ENCODE measurements at regions not wholly inside any gene's neighbourhood (a gene's known extent, or its start where the extent isn't known, plus 50 kb on each side); places are given as distances from the start of the nearest gene placed in this dataset.

- Histone ChIP-seq H3K27me3 (ENCODE audit: control insufficient read depth, extremely low read depth, insufficient read depth, low read length) (peaks cover 2% of the 10 kb centered on the region), H2AFZ (ENCODE audit: control insufficient read depth, low read length) (no peak overlapping the region), H3K9me3 (ENCODE audit: control insufficient read depth, low read depth, low read length) (no peaks in the 10 kb centered on the region), H3K79me2 (ENCODE audit: control insufficient read depth, insufficient read depth, low read length) (no peaks in the 10 kb centered on the region), H3K4me1 (ENCODE audit: control insufficient read depth, extremely low read depth, insufficient read depth, low read length) (no peaks in the 10 kb centered on the region), H3K27ac (ENCODE audit: control insufficient read depth, insufficient read depth, low read length) (no peak overlapping the region), H4K20me1 (ENCODE audit: control insufficient read depth, extremely low read depth, insufficient read depth, low read length) (no peaks in the 10 kb centered on the region), H3K4me3 (ENCODE audit: control insufficient read depth in 2 of 3, extremely low read depth in 1 of 3, insufficient read depth in 2 of 3, low read depth in 1 of 3, low read length in 3 of 3) (no peak overlapping the region), H3K4me2 (ENCODE audit: control insufficient read depth, extremely low read depth, insufficient read depth, low read depth, low read length) (no peak overlapping the region), H3K36me3 (ENCODE audit: control insufficient read depth in 2 of 2, extremely low read depth in 1 of 2, insufficient read depth in 2 of 2, low read length in 2 of 2) (no peaks in the 10 kb centered on the region), H3K9me1 (ENCODE audit: control insufficient read depth, extremely low read depth, insufficient read depth, low read length) (no peaks in the 10 kb centered on the region), H3K9ac (ENCODE audit: control insufficient read depth, extremely low read depth, insufficient read depth, low read length) (no peak overlapping the region)
- dilution Hi-C loops (cut with MboI; ENCODE audit: extremely low pct_ligation_motif_present, low sequenced_read_pairs) = no loop called here
- TF ChIP-seq EZH2 (IDR thresholded peaks at IDR 0.05; ENCODE audit: low read length) (no peak), CTCF (optimal IDR thresholded peaks at IDR 0.05 in 1 of 3, IDR thresholded peaks at IDR 0.05 in 1 of 3, conservative IDR thresholded peaks at IDR 0.05 in 1 of 3; ENCODE audit: extremely low read depth in 1 of 3, insufficient read depth in 2 of 3, low read length in 3 of 3) (no peak)
- no peak for FAIRE-seq
- DNase-seq (ENCODE audit: low read depth, low spot score) = no peak
Measured at GRCh38 chr13:31436478-31436877, 236.7 kb downstream of the B3GLCT start.

- no peaks in the 10 kb centered on the region for H3K4me1 ChIP-seq (ENCODE audit: control insufficient read depth, extremely low read depth, insufficient read depth, low read length)
- H4K20me1 ChIP-seq (ENCODE audit: control insufficient read depth, extremely low read depth, insufficient read depth, low read length) = no peaks in the 10 kb centered on the region
- H3K4me2 ChIP-seq (ENCODE audit: control insufficient read depth, extremely low read depth, insufficient read depth, low read depth, low read length) = no peak overlapping the region
- H3K4me3 ChIP-seq (ENCODE audit: control insufficient read depth in 2 of 3, extremely low read depth in 1 of 3, insufficient read depth in 2 of 3, low read depth in 1 of 3, low read length in 3 of 3) = no peak overlapping the region
- no peak overlapping the region for H3K9ac ChIP-seq (ENCODE audit: control insufficient read depth, extremely low read depth, insufficient read depth, low read length)
- H3K9me3 ChIP-seq (ENCODE audit: control insufficient read depth, low read depth, low read length) = no peaks in the 10 kb centered on the region
- DNase-seq (ENCODE audit: low read depth, low spot score) (no peak), FAIRE-seq (no peak)
- no peak overlapping the region for H3K27ac ChIP-seq (ENCODE audit: control insufficient read depth, insufficient read depth, low read length)
- H3K9me1 ChIP-seq (ENCODE audit: control insufficient read depth, extremely low read depth, insufficient read depth, low read length) = no peaks in the 10 kb centered on the region
- dilution Hi-C loops (cut with MboI; ENCODE audit: extremely low pct_ligation_motif_present, low sequenced_read_pairs) = no loop called here
- TF ChIP-seq CTCF (optimal IDR thresholded peaks at IDR 0.05 in 1 of 3, IDR thresholded peaks at IDR 0.05 in 1 of 3, conservative IDR thresholded peaks at IDR 0.05 in 1 of 3; ENCODE audit: extremely low read depth in 1 of 3, insufficient read depth in 2 of 3, low read length in 3 of 3) (no peak), EZH2 (IDR thresholded peaks at IDR 0.05; ENCODE audit: low read length) (no peak)
- peaks cover 2% of the 10 kb centered on the region for H3K27me3 ChIP-seq (ENCODE audit: control insufficient read depth, extremely low read depth, insufficient read depth, low read length)
- no peaks in the 10 kb centered on the region for H3K36me3 ChIP-seq (ENCODE audit: control insufficient read depth in 2 of 2, extremely low read depth in 1 of 2, insufficient read depth in 2 of 2, low read length in 2 of 2)
- no peak overlapping the region for H2AFZ ChIP-seq (ENCODE audit: control insufficient read depth, low read length)
- H3K79me2 ChIP-seq (ENCODE audit: control insufficient read depth, insufficient read depth, low read length) = no peaks in the 10 kb centered on the region
Measured at GRCh38 chr13:31437975-31438374, 238.2 kb downstream of the B3GLCT start.

All from keratinocyte (primary cell).